Cardiac muscle cell (in vitro differentiated cells and primary cell): ENCODE measurements at regions not wholly inside any gene's neighbourhood (a gene's known extent, or its start where the extent isn't known, plus 50 kb on each side); places are given as distances from the start of the nearest gene placed in this dataset.

Experiments used
- DNase-seq, 2 donors: peaks; one replicate each; pipeline versions ENCODE4 v3.0.0 to v3.0.0-alpha.2; 2010 to 2017; ENCODE audit warnings: low read depth in 1 of 2, low spot score in 1 of 2
- H3K27ac ChIP-seq: fragments of 200-600 bp; sonication (generic); 2 replicates; pipeline ENCODE4 v1.5.1; 2016
- H3K27me3 ChIP-seq: fragments of 200-600 bp; sonication (generic); 2 replicates; pipeline ENCODE4 v1.6.0; 2016; ENCODE audit warnings: control low read depth
- H3K36me3 ChIP-seq: fragments of 200-600 bp; sonication (generic); 2 replicates; pipeline ENCODE4 v1.5.1; 2016; ENCODE audit warnings: control low read depth
- H3K4me1 ChIP-seq: fragments of 200-600 bp; sonication (generic); 2 replicates; pipeline ENCODE4 v1.8.1; 2017; ENCODE audit warnings: low read depth, mild to moderate bottlenecking, mixed run types
- H3K4me3 ChIP-seq: fragments of 200-600 bp; sonication (generic); 2 replicates; pipeline ENCODE4 v1.5.1; 2016; ENCODE audit warnings: mild to moderate bottlenecking
- H3K9me3 ChIP-seq: fragments of 200-600 bp; sonication (generic); 2 replicates; pipeline ENCODE4 v1.5.1; 2017; ENCODE audit warnings: low read depth, mild to moderate bottlenecking, control low read depth
- CTCF ChIP-seq: IDR thresholded peaks from 2 replicates; pipeline ENCODE4 v1.5.1; 2012; ENCODE audit warnings: low read depth, mild to moderate bottlenecking, low read length

- H3K27me3 ChIP-seq = no peaks in the 10 kb centered on the region
- TF ChIP-seq CTCF = no peak
- no peak for DNase-seq
Measured at GRCh38 chrX:20988804-20989203, 385.4 kb upstream of the CNKSR2 start.

GRCh38 chrX:20988118-20988517 lies 386.1 kb upstream of the CNKSR2 start:
- no peak for TF ChIP-seq CTCF
- no peak overlapping the region for H3K4me3 ChIP-seq
- DNase-seq = peak in 1 of 2 donors; percentile 1

More at GRCh38 chrX:20988804-20989203, 385.4 kb upstream of the CNKSR2 start:
- no peaks in the 10 kb centered on the region for H3K36me3 ChIP-seq
- no peak overlapping the region for H3K4me3 ChIP-seq
- H3K4me1 ChIP-seq = no peaks in the 10 kb centered on the region
- H3K9me3 ChIP-seq = no peaks in the 10 kb centered on the region
- no peak overlapping the region for H3K27ac ChIP-seq

GRCh38 chrX:20980426-20980825 lies 393.8 kb upstream of the CNKSR2 start:
- no peak for DNase-seq
- H3K27ac ChIP-seq = no peak overlapping the region
- TF ChIP-seq CTCF = no peak

More at GRCh38 chrX:20988118-20988517, 386.1 kb upstream of the CNKSR2 start:
- no peaks in the 10 kb centered on the region for H3K4me1 ChIP-seq
- no peaks in the 10 kb centered on the region for H3K27me3 ChIP-seq
- H3K9me3 ChIP-seq = no peaks in the 10 kb centered on the region
- H3K36me3 ChIP-seq = no peaks in the 10 kb centered on the region
- no peak overlapping the region for H3K27ac ChIP-seq

GRCh38 chrX:20974326-20974725 lies 399.9 kb upstream of the CNKSR2 start:
- DNase-seq = peak in 1 of 2 donors; percentile 24
- Histone ChIP-seq H3K36me3 (no peaks in the 10 kb centered on the region), H3K4me1 (no peaks in the 10 kb centered on the region), H3K27ac (no peak overlapping the region), H3K9me3 (no peaks in the 10 kb centered on the region), H3K27me3 (no peaks in the 10 kb centered on the region), H3K4me3 (no peak overlapping the region)
- no peak for TF ChIP-seq CTCF

More at GRCh38 chrX:20980426-20980825, 393.8 kb upstream of the CNKSR2 start:
- Histone ChIP-seq H3K4me1 (no peaks in the 10 kb centered on the region), H3K9me3 (no peaks in the 10 kb centered on the region), H3K36me3 (no peaks in the 10 kb centered on the region), H3K4me3 (no peak overlapping the region), H3K27me3 (no peaks in the 10 kb centered on the region)

- Histone ChIP-seq H3K27ac (no peak overlapping the region), H3K36me3 (no peaks in the 10 kb centered on the region), H3K27me3 (no peaks in the 10 kb centered on the region), H3K4me3 (no peak overlapping the region), H3K9me3 (no peaks in the 10 kb centered on the region), H3K4me1 (no peaks in the 10 kb centered on the region)
- DNase-seq = no peak
- no peak for TF ChIP-seq CTCF
Measured at GRCh38 chrX:20973038-20973437, 401.2 kb upstream of the CNKSR2 start.

- H3K9me3 ChIP-seq = no peaks in the 10 kb centered on the region
- H3K36me3 ChIP-seq = no peaks in the 10 kb centered on the region
- no peaks in the 10 kb centered on the region for H3K27me3 ChIP-seq
- no peaks in the 10 kb centered on the region for H3K4me1 ChIP-seq
- no peak for DNase-seq
- TF ChIP-seq CTCF = no peak
- no peak overlapping the region for H3K4me3 ChIP-seq
- H3K27ac ChIP-seq = no peak overlapping the region
Measured at GRCh38 chrX:20971250-20971649, 403.0 kb upstream of the CNKSR2 start.
